RWPE2 (cell line): ENCODE measurements at regions not wholly inside any gene's neighbourhood (a gene's known extent, or its start where the extent isn't known, plus 50 kb on each side); places are given as distances from the start of the nearest gene placed in this dataset.

Source experiments
- ATAC-seq: fragments of 200-7000 bp; cut with Tn5 transposase; 3 replicates; pipeline ENCODE4 v1.9.1; 2021; ENCODE audit warnings: low read depth
- DNase-seq: peaks from one replicate; pipeline ENCODE4 v3.0.0-alpha.2; 2020; ENCODE audit warnings: low spot score
- H3K27ac ChIP-seq: fragments of 450-650 bp; 2 replicates; pipeline ENCODE4 v1.5.1; 2017; ENCODE audit warnings: mild to moderate bottlenecking; ENCODE audit not compliant: poor library complexity, severe bottlenecking
- H3K27me3 ChIP-seq: fragments of 250-450 bp; sonication (Bioruptor Pico); 2 replicates; pipeline ENCODE4 v1.5.1; 2021; ENCODE audit warnings: mild to moderate bottlenecking, moderate library complexity; ENCODE audit not compliant: insufficient read depth, poor library complexity, severe bottlenecking
- H3K36me3 ChIP-seq: fragments of 250-450 bp; sonication (Bioruptor Pico); 2 replicates; pipeline ENCODE4 v1.5.1; 2020; ENCODE audit warnings: low read depth, mild to moderate bottlenecking, moderate library complexity
- H3K4me1 ChIP-seq: fragments of 250-450 bp; sonication (Bioruptor Pico); 2 replicates; pipeline ENCODE4 v1.5.1; 2021; ENCODE audit warnings: mild to moderate bottlenecking, moderate library complexity; ENCODE audit not compliant: insufficient read depth, poor library complexity, severe bottlenecking
- H3K4me3 ChIP-seq: fragments of 250-450 bp; sonication (Bioruptor Pico); 2 replicates; pipeline ENCODE4 v1.5.1; 2021; ENCODE audit warnings: mild to moderate bottlenecking, moderate library complexity; ENCODE audit not compliant: severe bottlenecking
- H3K9me3 ChIP-seq: fragments of 250-450 bp; sonication (Bioruptor Pico); 2 replicates; pipeline ENCODE4 v1.5.1; 2021; ENCODE audit warnings: mild to moderate bottlenecking, moderate library complexity; ENCODE audit not compliant: severe bottlenecking
- TF ChIP-seq, protein P1 (sequence below): fragments of 450-650 bp; IDR thresholded peaks from one replicate; pipeline ENCODE4 v1.5.1; 2017; ENCODE audit warnings: mild to moderate bottlenecking, moderate library complexity; ENCODE audit not compliant: poor library complexity, severe bottlenecking

- Histone ChIP-seq H3K4me1 (no peaks in the 10 kb centered on the region), H3K27me3 (no peaks in the 10 kb centered on the region), H3K27ac (no peak overlapping the region), H3K36me3 (no peaks in the 10 kb centered on the region), H3K9me3 (no peaks in the 10 kb centered on the region), H3K4me3 (no peak overlapping the region)
- ATAC-seq (no peak), DNase-seq (no peak)
- TF ChIP-seq, protein P1, sequence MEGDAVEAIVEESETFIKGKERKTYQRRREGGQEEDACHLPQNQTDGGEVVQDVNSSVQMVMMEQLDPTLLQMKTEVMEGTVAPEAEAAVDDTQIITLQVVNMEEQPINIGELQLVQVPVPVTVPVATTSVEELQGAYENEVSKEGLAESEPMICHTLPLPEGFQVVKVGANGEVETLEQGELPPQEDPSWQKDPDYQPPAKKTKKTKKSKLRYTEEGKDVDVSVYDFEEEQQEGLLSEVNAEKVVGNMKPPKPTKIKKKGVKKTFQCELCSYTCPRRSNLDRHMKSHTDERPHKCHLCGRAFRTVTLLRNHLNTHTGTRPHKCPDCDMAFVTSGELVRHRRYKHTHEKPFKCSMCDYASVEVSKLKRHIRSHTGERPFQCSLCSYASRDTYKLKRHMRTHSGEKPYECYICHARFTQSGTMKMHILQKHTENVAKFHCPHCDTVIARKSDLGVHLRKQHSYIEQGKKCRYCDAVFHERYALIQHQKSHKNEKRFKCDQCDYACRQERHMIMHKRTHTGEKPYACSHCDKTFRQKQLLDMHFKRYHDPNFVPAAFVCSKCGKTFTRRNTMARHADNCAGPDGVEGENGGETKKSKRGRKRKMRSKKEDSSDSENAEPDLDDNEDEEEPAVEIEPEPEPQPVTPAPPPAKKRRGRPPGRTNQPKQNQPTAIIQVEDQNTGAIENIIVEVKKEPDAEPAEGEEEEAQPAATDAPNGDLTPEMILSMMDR, result no peak
Observed at GRCh38 chr6:27770724-27771123, 141.5 kb downstream of the OR2B2 start.

DNA sequence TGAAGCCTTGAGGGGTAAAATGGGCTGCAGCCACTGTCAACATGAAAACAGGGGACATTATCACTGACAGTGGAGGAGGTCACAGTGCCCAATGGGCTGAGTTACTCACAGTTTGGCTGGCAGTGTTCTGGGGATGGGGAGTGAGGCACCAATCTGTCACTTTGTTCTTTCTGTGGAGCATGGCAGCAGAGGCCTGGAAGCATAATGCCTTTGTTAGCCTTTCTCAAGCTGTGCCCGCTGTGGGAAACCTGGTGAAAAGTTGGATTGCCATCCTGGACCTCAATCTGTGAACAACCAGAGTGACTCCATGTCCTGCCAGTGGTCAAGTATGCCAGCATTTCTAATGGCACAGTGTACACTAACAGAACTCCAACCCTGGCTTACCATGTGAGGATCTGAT, 143.6 kb downstream of the OR2B2 start:
- DNase-seq, result no peak
- no peaks in the 10 kb centered on the region for H3K36me3 ChIP-seq
- no peaks in the 10 kb centered on the region for H3K27me3 ChIP-seq
- no peaks in the 10 kb centered on the region for H3K9me3 ChIP-seq
- TF ChIP-seq, protein P1, result no peak
- H3K27ac ChIP-seq, result no peak overlapping the region
- no peak for ATAC-seq
- H3K4me1 ChIP-seq, result no peaks in the 10 kb centered on the region
- H3K4me3 ChIP-seq, result no peak overlapping the region

- H3K27ac ChIP-seq, result no peak overlapping the region
- ATAC-seq, result no peak
- TF ChIP-seq, protein P1, result no peak
- no peak overlapping the region for H3K4me3 ChIP-seq
- H3K9me3 ChIP-seq, result no peaks in the 10 kb centered on the region
- no peak for DNase-seq
- H3K27me3 ChIP-seq, result no peaks in the 10 kb centered on the region
- H3K36me3 ChIP-seq, result no peaks in the 10 kb centered on the region
- no peaks in the 10 kb centered on the region for H3K4me1 ChIP-seq
Observed at GRCh38 chr6:27767851-27768250, 144.3 kb downstream of the OR2B2 start.

DNA sequence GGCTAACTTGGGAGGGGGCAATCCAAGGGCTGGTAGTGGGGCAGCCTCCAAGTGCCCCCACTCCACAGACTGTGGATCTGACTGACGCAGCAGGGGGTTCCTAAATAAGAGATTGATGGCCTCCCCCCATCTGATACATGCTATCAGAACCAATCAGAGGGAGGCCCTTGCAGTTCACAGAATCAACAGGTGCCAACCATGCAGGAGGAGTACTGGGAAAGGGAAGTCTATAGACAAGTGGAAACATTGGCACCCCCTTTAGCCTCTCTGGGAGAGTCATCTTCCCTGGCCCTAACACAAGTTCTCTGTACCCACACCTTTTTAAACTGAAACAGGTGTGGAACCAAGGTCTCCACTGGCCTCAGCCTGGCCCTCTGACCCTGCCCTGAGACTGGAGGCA, 145.8 kb downstream of the OR2B2 start:
- TF ChIP-seq, protein P1, result no peak
- no peaks in the 10 kb centered on the region for H3K27me3 ChIP-seq
- H3K9me3 ChIP-seq, result no peaks in the 10 kb centered on the region
- no peak overlapping the region for H3K27ac ChIP-seq
- DNase-seq (no peak), ATAC-seq (no peak)
- no peak overlapping the region for H3K4me3 ChIP-seq
- no peaks in the 10 kb centered on the region for H3K4me1 ChIP-seq
- H3K36me3 ChIP-seq, result no peaks in the 10 kb centered on the region

DNA sequence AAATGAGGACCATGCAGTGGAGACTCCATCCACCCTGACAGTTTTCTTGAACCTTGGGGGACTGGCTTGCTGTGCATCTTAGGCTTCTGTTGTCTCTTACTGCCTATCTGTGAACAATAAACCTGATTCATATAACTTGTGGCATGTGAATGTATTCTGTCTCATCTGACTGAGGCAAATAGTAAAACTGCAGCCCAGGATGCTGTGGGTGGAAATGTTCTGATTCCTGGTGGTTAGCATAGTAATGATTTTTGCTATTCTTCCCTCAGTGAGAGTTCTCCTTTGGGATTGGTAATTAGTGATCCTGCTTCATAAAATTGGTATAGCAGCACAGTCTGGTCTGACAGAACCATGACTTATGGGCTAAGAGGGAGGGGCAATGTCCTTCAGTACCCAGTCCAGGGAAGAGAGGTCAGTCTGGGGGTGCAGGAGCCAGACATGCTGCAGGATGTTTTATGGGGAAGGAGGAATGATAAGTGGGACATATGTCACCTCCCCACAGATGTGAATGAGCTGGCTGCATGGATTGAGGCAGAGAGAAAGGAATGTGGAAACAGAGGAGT, 147.1 kb downstream of the OR2B2 start:
- H3K36me3 ChIP-seq, result no peaks in the 10 kb centered on the region
- H3K4me1 ChIP-seq, result no peaks in the 10 kb centered on the region
- H3K9me3 ChIP-seq, result no peaks in the 10 kb centered on the region
- TF ChIP-seq, protein P1, result no peak
- no peaks in the 10 kb centered on the region for H3K27me3 ChIP-seq
- ATAC-seq (no peak), DNase-seq (no peak)
- H3K27ac ChIP-seq, result no peak overlapping the region
- no peak overlapping the region for H3K4me3 ChIP-seq
